GM23338 (cell line): ENCODE measurements at regions not wholly inside any gene's neighbourhood (a gene's known extent, or its start where the extent isn't known, plus 50 kb on each side); places are given as distances from the start of the nearest gene placed in this dataset.

Experiments
- CREB1 ChIP-seq: fragments of 250-450 bp; sonication (Bioruptor Pico); IDR thresholded peaks from 2 replicates; pipeline ENCODE4 v1.5.0; 2020; ENCODE audit warnings: low read depth, mild to moderate bottlenecking, moderate library complexity
- ETS1 ChIP-seq: IDR thresholded peaks from 2 replicates; pipeline ENCODE4 v1.6.1; 2016; ENCODE audit warnings: antibody characterized with exemption
- EZH2 ChIP-seq: fragments of 200-600 bp; sonication (generic); IDR thresholded peaks from one replicate; pipeline ENCODE4 v1.8.0; 2017; ENCODE audit warnings: antibody characterized with exemption, mild to moderate bottlenecking, low read depth; ENCODE audit not compliant: unreplicated experiment
- EZH2phosphoT487 ChIP-seq: fragments of 200-600 bp; sonication (generic); IDR thresholded peaks from one replicate; pipeline ENCODE4 v1.8.1; 2018; ENCODE audit warnings: antibody characterized with exemption; ENCODE audit not compliant: unreplicated experiment
- JUNB ChIP-seq: IDR thresholded peaks from one replicate; pipeline ENCODE4 v1.6.1; 2016; ENCODE audit warnings: antibody characterized with exemption; ENCODE audit not compliant: unreplicated experiment
- NANOG ChIP-seq: IDR thresholded peaks from 2 replicates; pipeline ENCODE4 v1.6.1; 2016; ENCODE audit warnings: antibody characterized with exemption, borderline replicate concordance
- POLR2AphosphoS5 ChIP-seq: IDR thresholded peaks from 2 replicates; pipeline ENCODE4 v1.6.1; 2016; ENCODE audit warnings: antibody characterized with exemption, low read depth
- REST ChIP-seq: IDR thresholded peaks from one replicate; pipeline ENCODE4 v1.6.1; 2018; ENCODE audit warnings: antibody characterized with exemption; ENCODE audit not compliant: unreplicated experiment
- ZNF462 ChIP-seq: fragments of 250-450 bp; sonication (Bioruptor Pico); IDR thresholded peaks from 2 replicates; pipeline ENCODE4 v1.5.0; 2020; ENCODE audit warnings: mild to moderate bottlenecking, moderate library complexity
- TF ChIP-seq, protein P1 (sequence below), 2 experiments: fragments of 200-600 bp in 1 of 2; sonication (generic) in 1 of 2; conservative IDR thresholded peaks; 2 replicates each; pipeline versions ENCODE4 v1.5.1 to v1.6.1; 2016 to 2017; ENCODE audit warnings: antibody characterized with exemption in 2 of 2, low read depth in 2 of 2, mild to moderate bottlenecking in 2 of 2, moderate library complexity in 1 of 2

DNA sequence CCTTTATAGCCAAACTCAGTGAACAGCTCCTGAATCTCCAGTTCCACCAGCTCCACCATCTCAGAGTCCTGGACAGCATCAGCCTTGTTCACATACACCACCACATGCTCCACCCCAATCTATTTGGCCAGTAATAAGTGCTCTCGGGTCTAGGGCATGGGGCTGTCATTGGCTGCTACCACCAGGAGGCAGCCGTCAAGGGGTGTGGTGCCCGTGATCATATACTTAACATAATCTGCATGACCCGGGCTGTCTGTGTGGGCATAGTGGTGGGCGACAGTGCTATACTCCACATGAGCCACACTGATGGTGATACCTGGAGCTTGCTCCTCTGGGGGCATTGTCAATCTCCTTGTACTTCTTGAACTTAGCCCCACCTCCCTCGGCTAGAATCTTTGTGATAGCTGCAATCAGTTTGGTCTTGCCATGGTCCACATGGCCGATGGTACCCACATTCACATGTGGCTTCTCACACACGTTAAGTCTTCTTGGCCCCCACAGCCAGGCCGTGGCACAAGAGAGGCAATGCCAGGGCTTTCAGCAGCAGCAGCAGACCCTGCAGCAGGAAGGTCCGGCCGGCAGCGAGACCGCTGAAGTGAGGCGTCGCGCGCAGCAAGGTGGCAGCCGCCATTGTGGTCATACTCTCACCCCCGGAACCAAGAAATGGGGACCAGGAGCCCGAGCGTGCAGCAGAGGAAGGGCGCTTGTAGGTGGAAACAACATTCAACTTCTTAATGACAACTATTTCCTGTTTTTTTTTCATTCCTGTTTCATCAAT lies 210.3 kb upstream of the WSB1 start:
- TF ChIP-seq POLR2AphosphoS5: no peak
- TF ChIP-seq EZH2phosphoT487: no peak
- no peak for TF ChIP-seq NANOG
- TF ChIP-seq, protein P1, sequence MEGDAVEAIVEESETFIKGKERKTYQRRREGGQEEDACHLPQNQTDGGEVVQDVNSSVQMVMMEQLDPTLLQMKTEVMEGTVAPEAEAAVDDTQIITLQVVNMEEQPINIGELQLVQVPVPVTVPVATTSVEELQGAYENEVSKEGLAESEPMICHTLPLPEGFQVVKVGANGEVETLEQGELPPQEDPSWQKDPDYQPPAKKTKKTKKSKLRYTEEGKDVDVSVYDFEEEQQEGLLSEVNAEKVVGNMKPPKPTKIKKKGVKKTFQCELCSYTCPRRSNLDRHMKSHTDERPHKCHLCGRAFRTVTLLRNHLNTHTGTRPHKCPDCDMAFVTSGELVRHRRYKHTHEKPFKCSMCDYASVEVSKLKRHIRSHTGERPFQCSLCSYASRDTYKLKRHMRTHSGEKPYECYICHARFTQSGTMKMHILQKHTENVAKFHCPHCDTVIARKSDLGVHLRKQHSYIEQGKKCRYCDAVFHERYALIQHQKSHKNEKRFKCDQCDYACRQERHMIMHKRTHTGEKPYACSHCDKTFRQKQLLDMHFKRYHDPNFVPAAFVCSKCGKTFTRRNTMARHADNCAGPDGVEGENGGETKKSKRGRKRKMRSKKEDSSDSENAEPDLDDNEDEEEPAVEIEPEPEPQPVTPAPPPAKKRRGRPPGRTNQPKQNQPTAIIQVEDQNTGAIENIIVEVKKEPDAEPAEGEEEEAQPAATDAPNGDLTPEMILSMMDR (conservative IDR thresholded peaks at IDR 0.05; ENCODE audit: low read depth in 2 of 2): no peak
- TF ChIP-seq EZH2: no peak
- TF ChIP-seq REST: no peak
- no peak for TF ChIP-seq CREB1 (CRISPR knock-in tag)
- no peak for TF ChIP-seq JUNB
- no peak for TF ChIP-seq ZNF462
- no peak for TF ChIP-seq ETS1
